Neural progenitor cell (in vitro differentiated cells): ENCODE measurements at regions not wholly inside any gene's neighbourhood (a gene's known extent, or its start where the extent isn't known, plus 50 kb on each side); places are given as distances from the start of the nearest gene placed in this dataset.

ENCODE experiments used
- EZH2 ChIP-seq: fragments of 200-600 bp; sonication (generic); IDR thresholded peaks from 2 replicates; pipeline ENCODE4 v1.6.1; 2017; ENCODE audit warnings: antibody characterized with exemption, mild to moderate bottlenecking, moderate library complexity
- EZH2phosphoT487 ChIP-seq: fragments of 200-600 bp; sonication (generic); IDR thresholded peaks from 2 replicates; pipeline ENCODE4 v1.6.1; 2017; ENCODE audit warnings: antibody characterized with exemption
- TF ChIP-seq, protein P1 (sequence below): fragments of 200-600 bp; sonication (generic); IDR thresholded peaks from 2 replicates; pipeline ENCODE4 v1.5.1; 2017; ENCODE audit warnings: antibody characterized with exemption, mild to moderate bottlenecking

DNA sequence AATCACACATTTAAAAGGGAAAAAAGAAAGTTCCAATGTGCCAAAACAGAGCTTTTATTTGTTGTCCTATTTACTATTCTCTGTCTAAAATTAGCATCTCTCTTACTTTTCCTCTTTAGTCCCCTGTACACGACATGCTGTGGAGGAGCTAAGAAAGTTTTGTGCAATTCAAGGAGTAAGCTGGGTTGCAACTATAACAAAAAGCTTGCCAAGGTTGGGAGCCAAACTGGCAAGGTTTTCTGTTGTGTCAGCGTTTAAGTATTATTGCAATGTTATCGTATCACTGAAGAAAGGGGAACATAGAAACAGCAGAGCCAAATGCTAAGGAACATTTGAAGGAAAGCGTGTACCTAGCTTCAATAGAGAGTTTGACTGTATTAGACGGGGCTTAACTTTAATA is 680.8 kb downstream of the CETN3 start:
- TF ChIP-seq EZH2 (no peak), EZH2phosphoT487 (no peak)
- TF ChIP-seq, protein P1, sequence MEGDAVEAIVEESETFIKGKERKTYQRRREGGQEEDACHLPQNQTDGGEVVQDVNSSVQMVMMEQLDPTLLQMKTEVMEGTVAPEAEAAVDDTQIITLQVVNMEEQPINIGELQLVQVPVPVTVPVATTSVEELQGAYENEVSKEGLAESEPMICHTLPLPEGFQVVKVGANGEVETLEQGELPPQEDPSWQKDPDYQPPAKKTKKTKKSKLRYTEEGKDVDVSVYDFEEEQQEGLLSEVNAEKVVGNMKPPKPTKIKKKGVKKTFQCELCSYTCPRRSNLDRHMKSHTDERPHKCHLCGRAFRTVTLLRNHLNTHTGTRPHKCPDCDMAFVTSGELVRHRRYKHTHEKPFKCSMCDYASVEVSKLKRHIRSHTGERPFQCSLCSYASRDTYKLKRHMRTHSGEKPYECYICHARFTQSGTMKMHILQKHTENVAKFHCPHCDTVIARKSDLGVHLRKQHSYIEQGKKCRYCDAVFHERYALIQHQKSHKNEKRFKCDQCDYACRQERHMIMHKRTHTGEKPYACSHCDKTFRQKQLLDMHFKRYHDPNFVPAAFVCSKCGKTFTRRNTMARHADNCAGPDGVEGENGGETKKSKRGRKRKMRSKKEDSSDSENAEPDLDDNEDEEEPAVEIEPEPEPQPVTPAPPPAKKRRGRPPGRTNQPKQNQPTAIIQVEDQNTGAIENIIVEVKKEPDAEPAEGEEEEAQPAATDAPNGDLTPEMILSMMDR: no peak
